ENCODE measurements at regions not wholly inside any gene's neighbourhood (a gene's known extent, or its start where the extent isn't known, plus 50 kb on each side); places are given as distances from the start of the nearest gene placed in this dataset.

- ChIA-PET CTCF (no interaction called here), POLR2A (no interaction called here), RAD21 (ENCODE audit: unreplicated experiment) (no interaction called here), SMC1A (ENCODE audit: uncharacterized antibody, unreplicated experiment) (interaction anchor here (0.9 kb wide), 1 partner anchor 9 kb away, joined by 3 read pairs; no protein-coding TSS in a partner anchor)
- ATAC-seq (no peak), DNase-seq (ENCODE audit: low read depth, low spot score) (no peak), FAIRE-seq (no peak)
- WGBS (ENCODE audit: insufficient coverage, insufficient replicate concordance, low lambda C conversion rate, missing lambda C conversion rate), result 14% methylated on average over 6 of the region's 6 CpGs
- Histone ChIP-seq H3K4me3 (no peak overlapping the region), H4K20me1 (ENCODE audit: control insufficient read depth, insufficient read depth) (no peaks in the 10 kb centered on the region), H3K4me2 (ENCODE audit: control insufficient read depth, insufficient read depth) (no peak overlapping the region), H3K27ac (ENCODE audit: control insufficient read depth, insufficient read depth) (no peak overlapping the region), H3K4me1 (ENCODE audit: control insufficient read depth, insufficient read depth, low read length) (no peaks in the 10 kb centered on the region), H3K9me3 (replicated peaks; ENCODE audit: control insufficient read depth, insufficient read depth, low read length) (no peaks in the 10 kb centered on the region), H3K27me3 (replicated peaks in 1 of 2; ENCODE audit: control insufficient read depth in 2 of 2, insufficient read depth in 2 of 2, low read length in 1 of 2) (no peaks in the 10 kb centered on the region), H3K36me3 (ENCODE audit: control insufficient read depth in 2 of 2, insufficient read depth in 2 of 2, low read length in 1 of 2) (no peaks in the 10 kb centered on the region), H3K9ac (ENCODE audit: control insufficient read depth, insufficient read depth, low read length) (no peak overlapping the region), H3K79me2 (ENCODE audit: control insufficient read depth, insufficient read depth, low read length) (no peaks in the 10 kb centered on the region), H2AFZ (ENCODE audit: control insufficient read depth, low read depth, low read length) (no peak overlapping the region)
- intact Hi-C loops (cut with micrococcal nuclease; ENCODE audit: unreplicated experiment) (no loop called here), in situ Hi-C loops (cut with MboI) (no loop called here)
- TF ChIP-seq KLF5 (IDR thresholded peaks at IDR 0.05; ENCODE audit: partially characterized antibody) (no peak), DPF2 (IDR thresholded peaks at IDR 0.05) (no peak), MEF2A (IDR thresholded peaks at IDR 0.05; ENCODE audit: insufficient read depth, low read depth, low read length) (no peak), JUNB (IDR thresholded peaks at IDR 0.05) (no peak), MYB (IDR thresholded peaks at IDR 0.05; ENCODE audit: borderline replicate concordance, low read depth, low read length) (no peak), CHD4 (IDR thresholded peaks at IDR 0.05) (no peak), BRCA1 (IDR thresholded peaks at IDR 0.05; ENCODE audit: low read depth, low read length) (no peak), ZNF274 (IDR thresholded peaks at IDR 0.05; ENCODE audit: insufficient read depth, insufficient read length) (no peak), ZNF687 (IDR thresholded peaks at IDR 0.05) (no peak)
- TF ChIP-seq, protein P1, sequence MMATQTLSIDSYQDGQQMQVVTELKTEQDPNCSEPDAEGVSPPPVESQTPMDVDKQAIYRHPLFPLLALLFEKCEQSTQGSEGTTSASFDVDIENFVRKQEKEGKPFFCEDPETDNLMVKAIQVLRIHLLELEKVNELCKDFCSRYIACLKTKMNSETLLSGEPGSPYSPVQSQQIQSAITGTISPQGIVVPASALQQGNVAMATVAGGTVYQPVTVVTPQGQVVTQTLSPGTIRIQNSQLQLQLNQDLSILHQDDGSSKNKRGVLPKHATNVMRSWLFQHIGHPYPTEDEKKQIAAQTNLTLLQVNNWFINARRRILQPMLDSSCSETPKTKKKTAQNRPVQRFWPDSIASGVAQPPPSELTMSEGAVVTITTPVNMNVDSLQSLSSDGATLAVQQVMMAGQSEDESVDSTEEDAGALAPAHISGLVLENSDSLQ (IDR thresholded peaks at IDR 0.05), result no peak
- no TSS peak for BruUV-seq (replicated peaks)
Measured at GRCh38 chr6:19722999-19723398, 114.2 kb upstream of the ID4 start.

Data from GM12878 (cell line).